HL-60 (cell line): ENCODE measurements at regions not wholly inside any gene's neighbourhood (a gene's known extent, or its start where the extent isn't known, plus 50 kb on each side); places are given as distances from the start of the nearest gene placed in this dataset.

Experiments used
- DNase-seq, 2 experiments: peaks; one replicate each; pipeline ENCODE4 v3.0.0-alpha.2; 2010 to 2020; ENCODE audit warnings: low read depth in 1 of 2, low spot score in 1 of 2
- H3K27ac ChIP-seq: fragments of 250-450 bp; sonication (Bioruptor Pico); replicated peaks from 2 replicates; pipeline ENCODE4 v1.5.1; 2020; ENCODE audit warnings: mild to moderate bottlenecking, moderate library complexity
- H3K27me3 ChIP-seq: fragments of 250-450 bp; sonication (Bioruptor Pico); 2 replicates; pipeline ENCODE4 v1.5.1; 2021; ENCODE audit warnings: mild to moderate bottlenecking, moderate library complexity; ENCODE audit not compliant: insufficient read depth, poor library complexity, severe bottlenecking
- H3K4me3 ChIP-seq: replicated peaks from 2 replicates; pipeline ENCODE4 v1.5.1; 2011; ENCODE audit warnings: mild to moderate bottlenecking, control low read depth, low read length; ENCODE audit not compliant: insufficient read depth
- GABPA ChIP-seq: IDR thresholded peaks from 2 replicates; pipeline ENCODE4 v1.6.1; 2012; ENCODE audit warnings: low read depth
- POLR2AphosphoS5 ChIP-seq: IDR thresholded peaks from 2 replicates; pipeline ENCODE4 v1.6.1; 2012; ENCODE audit warnings: low read depth
- SPI1 ChIP-seq: IDR thresholded peaks from 2 replicates; pipeline ENCODE4 v1.6.1; 2012; ENCODE audit warnings: low read depth, mild to moderate bottlenecking, borderline replicate concordance
- TF ChIP-seq, protein P1 (sequence below): IDR thresholded peaks from 2 replicates; pipeline ENCODE4 v1.6.1; 2012; ENCODE audit warnings: low read depth; ENCODE audit not compliant: insufficient replicate concordance
- TF ChIP-seq, protein P2 (sequence below): IDR thresholded peaks from one replicate; pipeline ENCODE4 v1.5.1; 2011; ENCODE audit warnings: low read length, control low read depth, inconsistent platforms; ENCODE audit not compliant: insufficient read depth

DNA sequence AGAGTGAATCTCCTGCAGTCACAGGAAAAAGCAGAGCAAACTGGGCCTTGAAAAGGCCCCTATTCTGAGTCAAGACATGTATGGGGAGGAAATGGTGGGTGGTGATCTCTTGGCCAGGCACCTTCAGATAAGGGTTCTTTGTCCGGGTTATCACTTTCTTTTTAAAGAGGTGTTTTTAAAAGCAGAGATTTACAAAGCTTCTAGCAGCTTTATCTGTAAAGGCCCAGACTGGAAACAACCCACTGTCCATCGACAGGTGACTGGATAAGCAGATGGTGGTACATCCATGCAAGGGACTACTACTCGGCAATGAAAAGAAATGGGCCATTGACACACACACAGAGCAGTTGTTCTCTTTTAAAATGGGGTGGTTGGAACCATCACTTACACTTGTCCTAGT, 596.7 kb upstream of the MKI67 start:
- Histone ChIP-seq H3K27me3 (no peaks in the 10 kb centered on the region), H3K27ac (no peak overlapping the region), H3K4me3 (no peak overlapping the region)
- TF ChIP-seq SPI1, result no peak
- no peak for TF ChIP-seq POLR2AphosphoS5
- TF ChIP-seq, protein P1, sequence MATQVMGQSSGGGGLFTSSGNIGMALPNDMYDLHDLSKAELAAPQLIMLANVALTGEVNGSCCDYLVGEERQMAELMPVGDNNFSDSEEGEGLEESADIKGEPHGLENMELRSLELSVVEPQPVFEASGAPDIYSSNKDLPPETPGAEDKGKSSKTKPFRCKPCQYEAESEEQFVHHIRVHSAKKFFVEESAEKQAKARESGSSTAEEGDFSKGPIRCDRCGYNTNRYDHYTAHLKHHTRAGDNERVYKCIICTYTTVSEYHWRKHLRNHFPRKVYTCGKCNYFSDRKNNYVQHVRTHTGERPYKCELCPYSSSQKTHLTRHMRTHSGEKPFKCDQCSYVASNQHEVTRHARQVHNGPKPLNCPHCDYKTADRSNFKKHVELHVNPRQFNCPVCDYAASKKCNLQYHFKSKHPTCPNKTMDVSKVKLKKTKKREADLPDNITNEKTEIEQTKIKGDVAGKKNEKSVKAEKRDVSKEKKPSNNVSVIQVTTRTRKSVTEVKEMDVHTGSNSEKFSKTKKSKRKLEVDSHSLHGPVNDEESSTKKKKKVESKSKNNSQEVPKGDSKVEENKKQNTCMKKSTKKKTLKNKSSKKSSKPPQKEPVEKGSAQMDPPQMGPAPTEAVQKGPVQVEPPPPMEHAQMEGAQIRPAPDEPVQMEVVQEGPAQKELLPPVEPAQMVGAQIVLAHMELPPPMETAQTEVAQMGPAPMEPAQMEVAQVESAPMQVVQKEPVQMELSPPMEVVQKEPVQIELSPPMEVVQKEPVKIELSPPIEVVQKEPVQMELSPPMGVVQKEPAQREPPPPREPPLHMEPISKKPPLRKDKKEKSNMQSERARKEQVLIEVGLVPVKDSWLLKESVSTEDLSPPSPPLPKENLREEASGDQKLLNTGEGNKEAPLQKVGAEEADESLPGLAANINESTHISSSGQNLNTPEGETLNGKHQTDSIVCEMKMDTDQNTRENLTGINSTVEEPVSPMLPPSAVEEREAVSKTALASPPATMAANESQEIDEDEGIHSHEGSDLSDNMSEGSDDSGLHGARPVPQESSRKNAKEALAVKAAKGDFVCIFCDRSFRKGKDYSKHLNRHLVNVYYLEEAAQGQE, result no peak
- TF ChIP-seq, protein P2, sequence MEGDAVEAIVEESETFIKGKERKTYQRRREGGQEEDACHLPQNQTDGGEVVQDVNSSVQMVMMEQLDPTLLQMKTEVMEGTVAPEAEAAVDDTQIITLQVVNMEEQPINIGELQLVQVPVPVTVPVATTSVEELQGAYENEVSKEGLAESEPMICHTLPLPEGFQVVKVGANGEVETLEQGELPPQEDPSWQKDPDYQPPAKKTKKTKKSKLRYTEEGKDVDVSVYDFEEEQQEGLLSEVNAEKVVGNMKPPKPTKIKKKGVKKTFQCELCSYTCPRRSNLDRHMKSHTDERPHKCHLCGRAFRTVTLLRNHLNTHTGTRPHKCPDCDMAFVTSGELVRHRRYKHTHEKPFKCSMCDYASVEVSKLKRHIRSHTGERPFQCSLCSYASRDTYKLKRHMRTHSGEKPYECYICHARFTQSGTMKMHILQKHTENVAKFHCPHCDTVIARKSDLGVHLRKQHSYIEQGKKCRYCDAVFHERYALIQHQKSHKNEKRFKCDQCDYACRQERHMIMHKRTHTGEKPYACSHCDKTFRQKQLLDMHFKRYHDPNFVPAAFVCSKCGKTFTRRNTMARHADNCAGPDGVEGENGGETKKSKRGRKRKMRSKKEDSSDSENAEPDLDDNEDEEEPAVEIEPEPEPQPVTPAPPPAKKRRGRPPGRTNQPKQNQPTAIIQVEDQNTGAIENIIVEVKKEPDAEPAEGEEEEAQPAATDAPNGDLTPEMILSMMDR, result no peak
- no peak for TF ChIP-seq GABPA
- no peak for DNase-seq

DNA sequence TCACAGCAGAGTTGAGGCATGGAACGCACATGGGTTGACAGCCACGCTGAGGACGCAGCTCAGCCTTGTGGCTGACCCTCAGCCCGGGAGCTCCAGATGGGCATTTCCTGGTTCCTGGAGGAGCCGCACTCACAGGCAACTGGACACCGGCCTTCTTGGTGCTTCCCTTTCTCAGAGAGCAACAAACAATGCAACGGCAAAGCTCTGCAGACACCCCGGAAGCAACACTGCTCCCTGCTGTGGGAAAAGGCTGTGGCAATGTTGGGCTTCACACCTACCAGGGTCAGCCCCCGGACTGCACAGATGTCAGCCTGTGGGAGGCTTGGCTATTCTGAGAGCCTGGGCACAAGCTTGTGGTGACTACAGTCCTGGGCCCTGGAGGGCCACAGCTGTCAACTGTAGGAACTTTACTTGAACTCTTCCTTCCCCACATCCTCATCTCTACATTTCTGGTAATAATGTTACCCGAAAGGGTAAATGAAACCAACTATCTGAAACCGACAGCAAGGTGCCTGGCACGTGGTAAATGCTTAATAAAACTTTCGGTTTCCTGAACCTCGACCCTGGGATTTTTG, 597.5 kb upstream of the MKI67 start:
- DNase-seq, result no peak
- H3K27me3 ChIP-seq, result no peaks in the 10 kb centered on the region
- no peak overlapping the region for H3K27ac ChIP-seq
- TF ChIP-seq, protein P2, result no peak
- TF ChIP-seq, protein P1, result no peak
- no peak for TF ChIP-seq POLR2AphosphoS5
- TF ChIP-seq SPI1, result no peak
- TF ChIP-seq GABPA, result no peak
- no peak overlapping the region for H3K4me3 ChIP-seq

DNA sequence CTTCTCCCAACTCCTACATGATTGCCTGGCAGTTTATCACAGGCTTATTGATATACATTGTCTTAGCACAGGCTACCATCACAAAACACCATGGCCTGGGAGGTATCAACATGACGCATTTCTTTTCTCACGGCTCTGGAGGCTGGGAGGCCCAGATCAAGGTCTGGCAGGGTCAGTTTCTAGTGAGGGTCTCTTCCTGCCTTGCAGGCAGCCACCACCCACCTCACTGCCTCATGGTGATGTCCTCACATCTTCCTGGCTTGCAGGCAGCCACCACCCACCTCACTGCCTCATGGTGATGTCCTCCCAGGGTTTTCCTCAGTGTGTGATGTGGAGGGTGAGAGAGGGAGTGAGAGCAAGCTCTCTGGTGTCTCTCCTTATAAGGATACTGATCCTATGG, 599.3 kb upstream of the MKI67 start:
- DNase-seq, result no peak
- no peak overlapping the region for H3K4me3 ChIP-seq
- TF ChIP-seq, protein P1, result no peak
- TF ChIP-seq POLR2AphosphoS5 (no peak), GABPA (no peak), SPI1 (no peak)
- TF ChIP-seq, protein P2, result no peak
- no peak overlapping the region for H3K27ac ChIP-seq
- no peaks in the 10 kb centered on the region for H3K27me3 ChIP-seq
